CD14-positive monocyte (primary cell): ENCODE measurements at regions not wholly inside any gene's neighbourhood (a gene's known extent, or its start where the extent isn't known, plus 50 kb on each side); places are given as distances from the start of the nearest gene placed in this dataset.

Experiments used
- DNase-seq, 3 donors: peaks; one replicate each; pipeline ENCODE4 v3.0.0-alpha.2; 2011 to 2022
- H2AFZ ChIP-seq: 2 replicates; pipeline ENCODE4 v1.6.0; 2012; ENCODE audit warnings: mild to moderate bottlenecking, low read depth, low read length, inconsistent platforms; ENCODE audit not compliant: insufficient read depth, poor library complexity, severe bottlenecking
- H3K27ac ChIP-seq, 2 donors: 1 replicate in 1 of 2; 2 replicates in 1 of 2; pipeline ENCODE4 v1.5.1; 2012 to 2013; ENCODE audit warnings: low read length in 2 of 2, control low read depth in 1 of 2, inconsistent platforms in 1 of 2, low read depth in 1 of 2, mild to moderate bottlenecking in 1 of 2
- H3K27me3 ChIP-seq, 2 donors: one replicate each; pipeline versions ENCODE4 v1.6.0 to v1.6.1; 2011 to 2013; ENCODE audit warnings: low read length in 2 of 2; ENCODE audit not compliant: control insufficient read depth in 2 of 2, insufficient read depth in 2 of 2
- H3K36me3 ChIP-seq, 2 donors: replicated peaks in 1 of 2; 1 replicate in 1 of 2; 2 replicates in 1 of 2; pipeline versions ENCODE4 v1.5.1 to v1.6.1; 2012 to 2013; ENCODE audit warnings: low read length in 2 of 2, control low read depth in 1 of 2, inconsistent platforms in 1 of 2, mild to moderate bottlenecking in 1 of 2; ENCODE audit not compliant: insufficient read depth in 2 of 2, control insufficient read depth in 1 of 2
- H3K4me1 ChIP-seq, 2 donors: 1 replicate in 1 of 2; 2 replicates in 1 of 2; pipeline versions ENCODE4 v1.5.1 to v1.6.1; 2012 to 2013; ENCODE audit warnings: low read length in 2 of 2, control low read depth in 1 of 2, inconsistent platforms in 1 of 2, mild to moderate bottlenecking in 1 of 2, moderate library complexity in 1 of 2; ENCODE audit not compliant: insufficient read depth in 2 of 2, control insufficient read depth in 1 of 2
- H3K4me2 ChIP-seq: replicated peaks from 2 replicates; pipeline ENCODE3; 2012; ENCODE audit warnings: low read length, moderate library complexity, mild to moderate bottlenecking; ENCODE audit not compliant: poor library complexity, severe bottlenecking; ENCODE audit errors: extremely low read depth
- H3K4me3 ChIP-seq, 3 experiments: fragments of 200-600 bp in 1 of 3; sonication (generic) in 1 of 3; replicated peaks in 1 of 3; 1 replicate in 2 of 3; 2 replicates in 1 of 3; pipeline ENCODE4 v1.5.1; 2011 to 2013; ENCODE audit warnings: low read length in 3 of 3, mild to moderate bottlenecking in 3 of 3, control low read depth in 2 of 3, low read depth in 2 of 3, inconsistent platforms in 1 of 3, moderate library complexity in 1 of 3
- H3K79me2 ChIP-seq: 2 replicates; pipeline ENCODE4 v1.6.0; 2012; ENCODE audit warnings: mild to moderate bottlenecking, control low read depth, inconsistent platforms, low read length, moderate library complexity; ENCODE audit not compliant: insufficient read depth
- H3K9ac ChIP-seq: 2 replicates; pipeline ENCODE4 v1.6.0; 2017; ENCODE audit warnings: low read length, mild to moderate bottlenecking; ENCODE audit not compliant: insufficient read depth, poor library complexity, severe bottlenecking
- H3K9me3 ChIP-seq, 2 donors: replicated peaks in 1 of 2; 1 replicate in 1 of 2; 2 replicates in 1 of 2; pipeline versions ENCODE4 v1.5.1 to v1.6.1; 2012 to 2013; ENCODE audit warnings: low read length in 2 of 2, control low read depth in 1 of 2; ENCODE audit not compliant: control insufficient read depth in 1 of 2, insufficient read depth in 1 of 2
- H4K20me1 ChIP-seq: 2 replicates; pipeline ENCODE4 v1.6.0; 2012; ENCODE audit warnings: mild to moderate bottlenecking, low read length, control low read depth, moderate library complexity; ENCODE audit not compliant: insufficient read depth
- H3K27ac Mint-ChIP-seq, 7 donors: one replicate each; pipeline ENCODE4 v1.8.0; 2020; ENCODE audit warnings: mild to moderate bottlenecking in 7 of 7, mixed read lengths in 7 of 7, moderate library complexity in 6 of 7, inconsistent platforms in 2 of 7
- H3K27me3 Mint-ChIP-seq, 3 donors: one replicate each; pipeline ENCODE4 v1.8.0; 2021 to 2022; ENCODE audit warnings: low read depth in 3 of 3, mild to moderate bottlenecking in 3 of 3, mixed read lengths in 3 of 3, moderate library complexity in 3 of 3, inconsistent platforms in 1 of 3
- H3K36me3 Mint-ChIP-seq, 2 donors: one replicate each; pipeline ENCODE4 v1.8.0; 2020; ENCODE audit warnings: mixed read lengths in 2 of 2, inconsistent platforms in 1 of 2, mild to moderate bottlenecking in 1 of 2
- H3K4me1 Mint-ChIP-seq: one replicate; pipeline ENCODE4 v1.8.0; 2020; ENCODE audit warnings: mild to moderate bottlenecking, mixed read lengths
- H3K4me3 Mint-ChIP-seq, 2 donors: one replicate each; pipeline ENCODE4 v1.8.0; 2020; ENCODE audit warnings: mild to moderate bottlenecking in 2 of 2, mixed read lengths in 2 of 2, moderate library complexity in 1 of 2
- H3K9me3 Mint-ChIP-seq, 7 donors: one replicate each; pipeline ENCODE4 v1.8.0; 2020 to 2022; ENCODE audit warnings: mixed read lengths in 7 of 7, mild to moderate bottlenecking in 6 of 7, moderate library complexity in 6 of 7, inconsistent platforms in 2 of 7
- CTCF ChIP-seq: fragments of 200-600 bp; IDR thresholded peaks from one replicate; pipeline ENCODE4 v1.8.0; 2022; ENCODE audit warnings: antibody characterized with exemption, mild to moderate bottlenecking
- WGBS: methylation state at CpG from one replicate; pipeline ENCODE4 v1.1.5; 2013; ENCODE audit warnings: missing lambda C conversion rate; ENCODE audit not compliant: insufficient coverage; 5-methylcytosine and 5-hydroxymethylcytosine counted together
- intact Hi-C, 2 donors: fragments of 100-400 bp; cut with micrococcal nuclease; formaldehyde crosslinking; loops; one replicate each; pipeline versions ENCODE4 v1.15.0 to v1.15.1; 2023

- Mint-ChIP-seq H3K9me3 (peaks cover 0 to 2% (median 0%) of the 10 kb centered on the region in 7 donors), H3K36me3 (no peaks in the 10 kb centered on the region), H3K27ac (no peak overlapping the region), H3K4me3 (no peak overlapping the region), H3K4me1 (no peaks in the 10 kb centered on the region), H3K27me3 (no peaks in the 10 kb centered on the region)
- Histone ChIP-seq H3K9me3 (no peaks in the 10 kb centered on the region), H3K79me2 (no peaks in the 10 kb centered on the region), H3K27ac (no peak overlapping the region), H3K9ac (no peak overlapping the region), H3K36me3 (no peaks in the 10 kb centered on the region), H3K4me3 (no peak overlapping the region), H2AFZ (no peak overlapping the region), H3K27me3 (no peaks in the 10 kb centered on the region), H3K4me1 (no peaks in the 10 kb centered on the region), H4K20me1 (no peaks in the 10 kb centered on the region), H3K4me2 (no peak overlapping the region)
- WGBS: 90% methylated on average over 2 of the region's 3 CpGs
- no peak for DNase-seq
- intact Hi-C loops: no loop called here
- no peak for TF ChIP-seq CTCF
Measured at GRCh38 chr5:88093765-88094164, 174.9 kb downstream of the TMEM161B start.

GRCh38 chr5:88092958-88093605 is 175.6 kb downstream of the TMEM161B start:
- Mint-ChIP-seq H3K4me1 (no peaks in the 10 kb centered on the region), H3K27me3 (no peaks in the 10 kb centered on the region), H3K27ac (no peak overlapping the region), H3K4me3 (no peak overlapping the region), H3K9me3 (peaks cover 0 to 2% (median 0%) of the 10 kb centered on the region in 7 donors), H3K36me3 (no peaks in the 10 kb centered on the region)
- H4K20me1 ChIP-seq: no peaks in the 10 kb centered on the region
- H3K4me2 ChIP-seq: no peak overlapping the region
- intact Hi-C loops: no loop called here
- no peak overlapping the region for H3K4me3 ChIP-seq
- no peaks in the 10 kb centered on the region for H3K36me3 ChIP-seq
- H3K9me3 ChIP-seq: no peaks in the 10 kb centered on the region
- H2AFZ ChIP-seq: no peak overlapping the region
- TF ChIP-seq CTCF: no peak
- no peaks in the 10 kb centered on the region for H3K79me2 ChIP-seq
- no peak overlapping the region for H3K9ac ChIP-seq
- 83% methylated on average over 4 of the region's 4 CpGs for WGBS
- H3K27ac ChIP-seq: no peak overlapping the region
- H3K27me3 ChIP-seq: no peaks in the 10 kb centered on the region
- H3K4me1 ChIP-seq: no peaks in the 10 kb centered on the region
- DNase-seq: no peak
